Upper lobe of left lung (tissue), 4 donors: ENCODE measurements at regions not wholly inside any gene's neighbourhood (a gene's known extent, or its start where the extent isn't known, plus 50 kb on each side); places are given as distances from the start of the nearest gene placed in this dataset.

Experiments used
- EP300 ChIP-seq, 4 donors: sonication (generic); formaldehyde crosslinking; IDR thresholded peaks; one replicate each; pipeline ENCODE4 v1.5.1; 2017; ENCODE audit warnings: antibody characterized with exemption in 4 of 4, control low read depth in 2 of 4
- POLR2A ChIP-seq, 4 donors: fragments of 450-650 bp; IDR thresholded peaks; one replicate each; pipeline ENCODE4 v1.5.1; 2016 to 2017; ENCODE audit warnings: antibody characterized with exemption in 4 of 4, mild to moderate bottlenecking in 2 of 4
- POLR2AphosphoS5 ChIP-seq, 2 donors: sonication (generic); formaldehyde crosslinking; IDR thresholded peaks; one replicate each; pipeline ENCODE4 v1.5.1; 2017; ENCODE audit warnings: antibody characterized with exemption in 2 of 2
- TF ChIP-seq, protein P1 (sequence below), 6 experiments: fragments of 450-650 bp in 4 of 6; fragments of 200-600 bp in 2 of 6; sonication (generic) in 2 of 6; IDR thresholded peaks; one replicate each; pipeline ENCODE4 v1.5.1; 2016 to 2019; ENCODE audit warnings: antibody characterized with exemption in 6 of 6

DNA sequence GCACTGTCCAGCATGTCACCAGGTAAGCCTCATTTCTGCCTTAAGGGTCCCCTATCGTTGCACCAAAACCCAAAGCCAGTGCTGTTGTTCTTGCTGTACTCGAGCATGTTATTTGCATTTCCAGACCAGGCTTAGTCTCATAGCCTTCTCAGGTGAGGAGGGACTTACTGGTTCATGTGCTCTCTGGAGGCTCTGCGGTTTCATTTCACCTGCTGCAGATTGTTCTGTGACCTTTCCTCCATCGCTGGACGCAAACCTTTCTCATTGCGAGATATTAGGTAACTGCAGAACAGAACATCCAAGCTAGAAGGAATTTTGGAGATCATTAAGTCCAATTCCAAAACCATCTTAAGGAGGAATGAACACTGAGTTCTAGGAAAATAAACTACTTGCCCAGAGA lies 187.3 kb upstream of the BCL6 start:
- TF ChIP-seq, protein P1, sequence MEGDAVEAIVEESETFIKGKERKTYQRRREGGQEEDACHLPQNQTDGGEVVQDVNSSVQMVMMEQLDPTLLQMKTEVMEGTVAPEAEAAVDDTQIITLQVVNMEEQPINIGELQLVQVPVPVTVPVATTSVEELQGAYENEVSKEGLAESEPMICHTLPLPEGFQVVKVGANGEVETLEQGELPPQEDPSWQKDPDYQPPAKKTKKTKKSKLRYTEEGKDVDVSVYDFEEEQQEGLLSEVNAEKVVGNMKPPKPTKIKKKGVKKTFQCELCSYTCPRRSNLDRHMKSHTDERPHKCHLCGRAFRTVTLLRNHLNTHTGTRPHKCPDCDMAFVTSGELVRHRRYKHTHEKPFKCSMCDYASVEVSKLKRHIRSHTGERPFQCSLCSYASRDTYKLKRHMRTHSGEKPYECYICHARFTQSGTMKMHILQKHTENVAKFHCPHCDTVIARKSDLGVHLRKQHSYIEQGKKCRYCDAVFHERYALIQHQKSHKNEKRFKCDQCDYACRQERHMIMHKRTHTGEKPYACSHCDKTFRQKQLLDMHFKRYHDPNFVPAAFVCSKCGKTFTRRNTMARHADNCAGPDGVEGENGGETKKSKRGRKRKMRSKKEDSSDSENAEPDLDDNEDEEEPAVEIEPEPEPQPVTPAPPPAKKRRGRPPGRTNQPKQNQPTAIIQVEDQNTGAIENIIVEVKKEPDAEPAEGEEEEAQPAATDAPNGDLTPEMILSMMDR (IDR thresholded peaks at IDR 0.05) = no peak
- TF ChIP-seq POLR2A (IDR thresholded peaks at IDR 0.05) (no peak), POLR2AphosphoS5 (IDR thresholded peaks at IDR 0.05) (no peak), EP300 (IDR thresholded peaks at IDR 0.05) (no peak)
